ENCODE measurements at regions not wholly inside any gene's neighbourhood (a gene's known extent, or its start where the extent isn't known, plus 50 kb on each side); places are given as distances from the start of the nearest gene placed in this dataset.

DNA sequence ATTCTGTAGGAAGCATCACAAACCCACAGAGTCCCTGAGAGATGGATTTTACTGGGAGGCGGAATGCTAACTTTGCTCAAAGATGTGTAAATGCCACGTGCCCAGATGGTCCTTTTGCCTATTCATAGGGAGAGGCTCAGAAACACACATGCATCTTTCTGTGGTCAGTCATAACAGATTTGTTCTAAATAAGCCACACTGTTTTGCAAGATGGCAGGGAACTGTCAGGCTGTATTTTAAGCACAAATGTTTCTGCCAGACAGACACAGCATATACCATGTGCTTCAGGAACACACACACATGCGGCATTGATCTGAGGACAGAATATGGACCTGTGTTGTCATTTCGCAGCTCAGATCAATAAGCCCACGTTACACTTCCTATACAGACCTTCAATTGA is 312.0 kb downstream of the GPD2 start:
- Mint-ChIP-seq H3K36me3 (no peaks in the 10 kb centered on the region), H3K27me3 (ENCODE audit: low read depth) (no peaks in the 10 kb centered on the region), H3K27ac (no peak overlapping the region), H3K9me3 (no peaks in the 10 kb centered on the region), H3K4me3 (no peak overlapping the region), H3K4me1 (peaks cover 43% of the 10 kb centered on the region)
- CTCF ChIA-PET, result no interaction called here
- ATAC-seq (no peak; the same call in 1 of the 2 replicates), DNase-seq (ENCODE audit: low spot score) (no peak)
- TF ChIP-seq, protein P1, sequence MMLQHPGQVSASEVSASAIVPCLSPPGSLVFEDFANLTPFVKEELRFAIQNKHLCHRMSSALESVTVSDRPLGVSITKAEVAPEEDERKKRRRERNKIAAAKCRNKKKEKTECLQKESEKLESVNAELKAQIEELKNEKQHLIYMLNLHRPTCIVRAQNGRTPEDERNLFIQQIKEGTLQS (CRISPR knock-in tag; conservative IDR thresholded peaks at IDR 0.05), result no peak
- TF ChIP-seq ZNF138 (CRISPR knock-in tag; conservative IDR thresholded peaks at IDR 0.05) (no peak), CBFB (CRISPR knock-in tag; IDR thresholded peaks at IDR 0.05; ENCODE audit: low read depth) (no peak)
- TF ChIP-seq, protein P2, sequence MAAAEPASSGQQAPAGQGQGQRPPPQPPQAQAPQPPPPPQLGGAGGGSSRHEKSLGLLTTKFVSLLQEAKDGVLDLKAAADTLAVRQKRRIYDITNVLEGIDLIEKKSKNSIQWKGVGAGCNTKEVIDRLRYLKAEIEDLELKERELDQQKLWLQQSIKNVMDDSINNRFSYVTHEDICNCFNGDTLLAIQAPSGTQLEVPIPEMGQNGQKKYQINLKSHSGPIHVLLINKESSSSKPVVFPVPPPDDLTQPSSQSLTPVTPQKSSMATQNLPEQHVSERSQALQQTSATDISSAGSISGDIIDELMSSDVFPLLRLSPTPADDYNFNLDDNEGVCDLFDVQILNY (CRISPR knock-in tag; IDR thresholded peaks at IDR 0.05), result no peak
- TF ChIP-seq, protein P3, sequence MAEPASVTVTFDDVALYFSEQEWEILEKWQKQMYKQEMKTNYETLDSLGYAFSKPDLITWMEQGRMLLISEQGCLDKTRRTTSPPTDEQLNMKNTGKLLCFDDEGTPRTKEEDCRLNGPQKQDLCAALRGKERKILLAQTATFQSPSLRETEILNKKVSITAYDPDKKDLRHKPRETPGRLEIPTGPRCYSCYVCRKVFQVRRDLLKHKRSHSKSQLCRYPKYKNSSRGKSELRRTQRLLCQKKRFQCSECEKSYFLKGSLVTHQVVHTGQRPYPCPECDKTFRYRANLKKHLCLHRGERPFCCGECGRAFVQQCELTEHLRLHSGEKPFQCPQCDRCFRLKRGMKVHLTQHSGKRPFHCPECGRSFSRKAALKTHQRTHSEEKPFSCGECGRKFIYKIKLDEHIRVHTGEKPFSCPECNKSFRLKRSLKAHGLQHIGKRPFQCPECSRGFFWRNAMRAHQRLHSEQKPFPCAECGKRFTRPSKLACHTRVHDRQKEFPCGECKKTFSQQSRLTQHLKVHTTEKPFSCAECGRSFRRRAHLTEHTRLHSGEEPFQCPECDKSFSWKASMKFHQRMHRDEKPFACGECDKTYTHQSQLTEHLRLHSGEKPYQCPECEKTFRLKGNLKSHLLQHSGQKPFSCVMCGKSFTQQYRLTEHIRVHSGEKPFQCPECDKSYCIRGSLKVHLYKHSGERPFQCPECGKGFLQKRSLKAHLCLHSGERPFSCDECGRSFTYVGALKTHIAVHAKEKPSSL (CRISPR knock-in tag; conservative IDR thresholded peaks at IDR 0.05), result no peak
- POLR2A ChIA-PET, result no interaction called here

DNA sequence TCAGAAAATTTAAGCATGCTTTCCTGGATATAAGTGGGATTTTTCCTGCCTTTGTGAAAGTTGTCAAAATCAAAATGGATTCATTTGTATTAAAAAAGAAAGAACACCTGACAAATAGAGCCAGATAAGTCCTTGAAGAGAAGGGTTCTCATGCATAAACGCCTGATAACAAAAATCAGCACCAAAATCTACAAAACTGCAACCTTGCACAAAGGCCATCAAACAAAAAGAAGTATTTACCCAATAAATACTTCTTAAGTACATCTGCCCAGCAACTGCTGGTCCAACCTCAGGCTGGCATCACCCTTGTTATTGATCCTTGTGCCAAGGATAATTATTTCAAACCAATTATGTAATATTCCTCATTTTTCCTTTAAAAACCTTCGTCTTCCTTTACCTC is 315.9 kb downstream of the GPD2 start:
- no peaks in the 10 kb centered on the region for H3K36me3 Mint-ChIP-seq
- H3K4me3 Mint-ChIP-seq, result no peak overlapping the region
- ATAC-seq (no peak), DNase-seq (ENCODE audit: low spot score) (no peak)
- no peaks in the 10 kb centered on the region for H3K9me3 Mint-ChIP-seq
- H3K4me1 Mint-ChIP-seq, result peaks cover 30% of the 10 kb centered on the region
- H3K27me3 Mint-ChIP-seq (ENCODE audit: low read depth), result no peaks in the 10 kb centered on the region
- CTCF ChIA-PET, result no interaction called here
- H3K27ac Mint-ChIP-seq, result no peak overlapping the region
- TF ChIP-seq CBFB (CRISPR knock-in tag; IDR thresholded peaks at IDR 0.05; ENCODE audit: low read depth), result no peak
- TF ChIP-seq, protein P4, sequence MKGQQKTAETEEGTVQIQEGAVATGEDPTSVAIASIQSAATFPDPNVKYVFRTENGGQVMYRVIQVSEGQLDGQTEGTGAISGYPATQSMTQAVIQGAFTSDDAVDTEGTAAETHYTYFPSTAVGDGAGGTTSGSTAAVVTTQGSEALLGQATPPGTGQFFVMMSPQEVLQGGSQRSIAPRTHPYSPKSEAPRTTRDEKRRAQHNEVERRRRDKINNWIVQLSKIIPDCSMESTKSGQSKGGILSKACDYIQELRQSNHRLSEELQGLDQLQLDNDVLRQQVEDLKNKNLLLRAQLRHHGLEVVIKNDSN (CRISPR knock-in tag; IDR thresholded peaks at IDR 0.05), result no peak
- TF ChIP-seq ZNF317 (CRISPR knock-in tag; IDR thresholded peaks at IDR 0.05; ENCODE audit: borderline replicate concordance, low read depth), result no peak
- TF ChIP-seq TEAD4 (CRISPR knock-in tag; IDR thresholded peaks at IDR 0.05), result no peak
- TF ChIP-seq EMX1 (CRISPR knock-in tag; IDR thresholded peaks at IDR 0.05), result no peak
- TF ChIP-seq, protein P5, sequence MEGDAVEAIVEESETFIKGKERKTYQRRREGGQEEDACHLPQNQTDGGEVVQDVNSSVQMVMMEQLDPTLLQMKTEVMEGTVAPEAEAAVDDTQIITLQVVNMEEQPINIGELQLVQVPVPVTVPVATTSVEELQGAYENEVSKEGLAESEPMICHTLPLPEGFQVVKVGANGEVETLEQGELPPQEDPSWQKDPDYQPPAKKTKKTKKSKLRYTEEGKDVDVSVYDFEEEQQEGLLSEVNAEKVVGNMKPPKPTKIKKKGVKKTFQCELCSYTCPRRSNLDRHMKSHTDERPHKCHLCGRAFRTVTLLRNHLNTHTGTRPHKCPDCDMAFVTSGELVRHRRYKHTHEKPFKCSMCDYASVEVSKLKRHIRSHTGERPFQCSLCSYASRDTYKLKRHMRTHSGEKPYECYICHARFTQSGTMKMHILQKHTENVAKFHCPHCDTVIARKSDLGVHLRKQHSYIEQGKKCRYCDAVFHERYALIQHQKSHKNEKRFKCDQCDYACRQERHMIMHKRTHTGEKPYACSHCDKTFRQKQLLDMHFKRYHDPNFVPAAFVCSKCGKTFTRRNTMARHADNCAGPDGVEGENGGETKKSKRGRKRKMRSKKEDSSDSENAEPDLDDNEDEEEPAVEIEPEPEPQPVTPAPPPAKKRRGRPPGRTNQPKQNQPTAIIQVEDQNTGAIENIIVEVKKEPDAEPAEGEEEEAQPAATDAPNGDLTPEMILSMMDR (IDR thresholded peaks at IDR 0.05), result no peak
- TF ChIP-seq, protein P6, sequence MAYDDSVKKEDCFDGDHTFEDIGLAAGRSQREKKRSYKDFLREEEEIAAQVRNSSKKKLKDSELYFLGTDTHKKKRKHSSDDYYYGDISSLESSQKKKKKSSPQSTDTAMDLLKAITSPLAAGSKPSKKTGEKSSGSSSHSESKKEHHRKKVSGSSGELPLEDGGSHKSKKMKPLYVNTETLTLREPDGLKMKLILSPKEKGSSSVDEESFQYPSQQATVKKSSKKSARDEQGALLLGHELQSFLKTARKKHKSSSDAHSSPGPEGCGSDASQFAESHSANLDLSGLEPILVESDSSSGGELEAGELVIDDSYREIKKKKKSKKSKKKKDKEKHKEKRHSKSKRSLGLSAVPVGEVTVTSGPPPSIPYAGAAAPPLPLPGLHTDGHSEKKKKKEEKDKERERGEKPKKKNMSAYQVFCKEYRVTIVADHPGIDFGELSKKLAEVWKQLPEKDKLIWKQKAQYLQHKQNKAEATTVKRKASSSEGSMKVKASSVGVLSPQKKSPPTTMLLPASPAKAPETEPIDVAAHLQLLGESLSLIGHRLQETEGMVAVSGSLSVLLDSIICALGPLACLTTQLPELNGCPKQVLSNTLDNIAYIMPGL (CRISPR knock-in tag; IDR thresholded peaks at IDR 0.05), result no peak
- no peak for TF ChIP-seq FOXP1 (CRISPR knock-in tag; IDR thresholded peaks at IDR 0.05; ENCODE audit: borderline replicate concordance)
- no peak for TF ChIP-seq ZNF263 (CRISPR knock-in tag; IDR thresholded peaks at IDR 0.05; ENCODE audit: low read depth)
- TF ChIP-seq IRF2 (CRISPR knock-in tag; IDR thresholded peaks at IDR 0.05; ENCODE audit: borderline replicate concordance, low read depth), result no peak
- TF ChIP-seq GRHL2 (CRISPR knock-in tag; IDR thresholded peaks at IDR 0.05; ENCODE audit: insufficient replicate concordance, severe bottlenecking), result no peak
- TF ChIP-seq, protein P2 (CRISPR knock-in tag; IDR thresholded peaks at IDR 0.05), result no peak
- POLR2A ChIA-PET, result no interaction called here
